Activated CD4-positive, alpha-beta T cell treated with anti-CD3 and anti-CD28 coated beads, Interleukin-10, Interleukin-2, amounts not matched to agents 100 ng/mL and 50 ng/mL, durations not matched to agents 16 hours and 8 hours (primary cell): ENCODE measurements at regions not wholly inside any gene's neighbourhood (a gene's known extent, or its start where the extent isn't known, plus 50 kb on each side); places are given as distances from the start of the nearest gene placed in this dataset.
"Not testable (repeated sequence)": the region's sequence is repeated elsewhere in the genome, so short reads cannot be mapped to it uniquely, and the experiment has no call there.

Experiments used
- DNase-seq: peaks from one replicate; pipeline ENCODE4 v3.0.0-alpha.2; 2020

- DNase-seq, result no peak
These were observed 123.6 kb upstream of the TNPO1 start for GRCh38 chr5:72692651-72693442.

- DNase-seq, result no peak
These were observed 124.2 kb upstream of the TNPO1 start for GRCh38 chr5:72692231-72692637.

GRCh38 chr5:72691751-72692150, 124.7 kb upstream of the TNPO1 start:
- DNase-seq, result no peak

GRCh38 chr5:72688916-72689315, 127.5 kb upstream of the TNPO1 start:
- no peak for DNase-seq

DNA sequence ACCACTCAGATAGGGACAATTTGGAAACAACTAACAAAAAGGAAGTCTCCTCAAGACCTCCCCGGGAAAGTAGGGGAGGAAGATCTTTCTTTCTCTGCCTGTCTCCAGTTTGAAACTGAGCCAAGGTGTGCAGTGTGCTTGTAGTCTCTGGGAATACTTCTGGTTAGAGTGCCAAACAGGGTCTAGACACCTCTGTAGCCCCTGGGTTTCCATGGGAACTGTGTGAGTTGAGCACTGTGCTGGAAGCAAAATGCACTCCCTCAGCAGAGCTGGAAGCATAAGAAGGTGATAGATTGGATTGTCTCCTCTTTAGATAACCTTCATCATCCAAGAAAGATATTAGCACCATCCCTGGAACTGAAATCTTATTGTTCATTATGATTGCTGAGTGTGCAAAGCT, 129.2 kb upstream of the TNPO1 start:
- DNase-seq, result no peak

- DNase-seq, result no peak
These were observed 133.9 kb upstream of the TNPO1 start for GRCh38 chr5:72682561-72682960.

- DNase-seq, result no peak
These were observed 134.7 kb upstream of the TNPO1 start for GRCh38 chr5:72681781-72682180.

DNA sequence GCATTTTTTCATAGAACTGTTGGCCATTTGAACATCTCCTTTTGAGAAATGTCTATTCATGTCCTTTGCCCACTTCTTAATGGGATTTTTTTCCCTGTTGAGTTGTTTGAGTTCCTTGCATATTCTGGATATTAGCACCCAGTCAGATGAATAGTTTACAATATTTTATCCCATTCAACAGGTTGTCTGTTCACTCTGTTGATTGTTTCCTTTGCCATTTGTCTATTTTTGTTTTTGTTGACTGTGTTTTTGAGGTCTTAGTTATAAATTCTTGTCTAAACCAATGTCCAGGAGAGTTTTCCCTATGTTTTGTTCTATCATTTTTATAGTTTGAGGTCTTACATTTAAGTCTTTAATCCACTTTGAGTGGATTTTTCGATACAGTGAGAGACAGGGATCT, 139.0 kb upstream of the TNPO1 start:
- DNase-seq, result no peak

- DNase-seq, result not testable (repeated sequence)
These were observed 139.6 kb upstream of the TNPO1 start for GRCh38 chr5:72676831-72677230.

GRCh38 chr5:72673623-72674022, 142.8 kb upstream of the TNPO1 start:
- DNase-seq, result no peak

DNA sequence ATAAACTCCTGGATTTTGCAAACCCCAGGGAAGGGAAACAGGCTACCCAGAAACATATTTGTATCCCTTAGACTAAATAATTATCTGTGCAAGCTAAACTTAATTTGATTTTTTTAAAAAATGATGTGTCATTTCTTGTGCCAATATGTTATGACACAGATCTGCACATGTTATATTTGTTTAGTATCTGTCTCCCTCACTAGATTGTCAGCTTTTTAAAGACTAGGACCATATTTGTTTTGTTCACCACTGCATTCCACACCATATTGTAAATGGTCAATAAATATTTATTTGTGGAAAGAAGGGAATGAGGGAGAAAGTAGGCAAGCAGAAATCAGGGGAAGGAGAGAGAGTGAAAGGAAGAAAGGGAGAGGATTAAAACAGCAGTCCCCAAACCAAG, 143.3 kb upstream of the TNPO1 start:
- DNase-seq, result no peak

DNA sequence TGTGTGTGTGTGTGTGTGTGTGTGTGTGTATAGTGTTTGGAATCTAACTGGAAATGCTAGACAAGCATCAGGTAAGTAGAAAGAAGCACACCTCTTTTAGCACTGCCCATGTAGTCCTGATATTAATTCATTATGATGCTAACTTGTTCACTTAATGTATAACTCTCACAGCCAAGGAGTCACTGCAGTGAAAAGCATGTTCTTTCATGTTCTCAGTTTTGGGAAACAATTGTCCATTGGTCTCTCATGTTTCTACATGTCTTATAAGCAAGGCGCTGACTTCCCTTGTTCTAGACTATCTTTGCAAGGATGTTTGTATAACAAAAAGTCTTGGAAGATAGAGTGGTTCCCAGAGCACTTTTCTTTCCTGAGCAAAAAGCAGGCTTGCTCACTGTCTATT, 148.8 kb upstream of the TNPO1 start:
- DNase-seq, result no peak

DNA sequence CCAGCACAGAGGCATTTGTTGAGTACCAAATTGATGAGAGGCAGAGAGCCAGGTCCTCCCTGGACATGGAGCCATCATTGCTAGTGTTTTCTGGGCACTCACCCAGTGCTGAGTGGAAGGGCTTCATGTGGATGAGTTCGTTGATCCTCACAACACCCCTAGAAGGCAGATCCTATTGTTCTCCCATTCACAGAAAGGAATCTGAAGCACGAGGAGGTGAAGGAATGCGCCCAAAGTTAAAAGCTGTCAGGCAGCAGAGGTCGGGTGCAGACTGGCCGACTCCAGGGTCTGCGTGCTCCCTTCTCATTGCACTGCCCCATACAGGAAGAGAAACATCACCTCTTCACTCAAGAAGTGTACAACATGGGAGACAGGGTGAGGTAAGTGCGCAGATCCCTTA, 153.5 kb upstream of the TNPO1 start:
- DNase-seq, result no peak

DNA sequence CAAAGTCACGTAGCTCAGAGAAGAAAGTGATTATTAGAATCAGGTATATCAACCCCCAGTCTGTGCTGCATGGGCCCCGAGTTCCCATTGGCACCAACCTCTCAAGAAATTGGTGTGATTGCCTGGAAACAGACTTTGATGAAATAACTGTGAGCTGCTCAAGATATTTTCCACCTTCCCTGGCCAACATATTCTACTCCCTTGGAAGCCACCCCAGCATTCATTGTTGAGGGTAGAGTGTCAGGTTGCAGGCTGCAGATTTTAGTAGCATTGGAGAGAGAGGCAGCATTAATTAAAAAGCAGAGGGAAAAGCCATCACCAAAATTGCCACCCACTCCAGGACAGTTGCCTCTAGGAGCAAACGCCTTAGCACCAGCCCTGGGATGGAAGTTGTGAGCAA, 154.2 kb upstream of the TNPO1 start:
- no peak for DNase-seq

- no peak for DNase-seq
These were observed 154.2 kb upstream of the ZNF366 start for GRCh38 chr5:72661405-72661804.

DNA sequence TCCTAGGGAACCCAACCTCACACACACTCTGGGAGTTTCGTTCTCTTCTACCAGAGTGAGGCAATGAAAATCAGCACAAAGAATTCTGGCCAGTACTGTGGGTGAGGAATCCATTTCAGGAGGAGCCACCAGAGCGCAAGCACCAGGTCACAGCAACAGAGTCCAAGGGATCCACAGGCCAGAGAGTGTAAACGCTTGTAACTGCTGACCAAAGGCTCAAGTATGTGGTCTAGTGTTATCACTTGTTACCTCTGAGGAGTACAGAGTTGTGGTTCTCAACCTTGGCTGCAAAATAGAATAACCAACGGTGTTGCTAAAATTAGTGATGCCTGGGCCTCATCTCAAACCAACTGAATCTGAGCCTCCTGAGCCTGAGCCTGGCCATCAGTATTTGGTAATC, 152.5 kb upstream of the ZNF366 start:
- no peak for DNase-seq

DNA sequence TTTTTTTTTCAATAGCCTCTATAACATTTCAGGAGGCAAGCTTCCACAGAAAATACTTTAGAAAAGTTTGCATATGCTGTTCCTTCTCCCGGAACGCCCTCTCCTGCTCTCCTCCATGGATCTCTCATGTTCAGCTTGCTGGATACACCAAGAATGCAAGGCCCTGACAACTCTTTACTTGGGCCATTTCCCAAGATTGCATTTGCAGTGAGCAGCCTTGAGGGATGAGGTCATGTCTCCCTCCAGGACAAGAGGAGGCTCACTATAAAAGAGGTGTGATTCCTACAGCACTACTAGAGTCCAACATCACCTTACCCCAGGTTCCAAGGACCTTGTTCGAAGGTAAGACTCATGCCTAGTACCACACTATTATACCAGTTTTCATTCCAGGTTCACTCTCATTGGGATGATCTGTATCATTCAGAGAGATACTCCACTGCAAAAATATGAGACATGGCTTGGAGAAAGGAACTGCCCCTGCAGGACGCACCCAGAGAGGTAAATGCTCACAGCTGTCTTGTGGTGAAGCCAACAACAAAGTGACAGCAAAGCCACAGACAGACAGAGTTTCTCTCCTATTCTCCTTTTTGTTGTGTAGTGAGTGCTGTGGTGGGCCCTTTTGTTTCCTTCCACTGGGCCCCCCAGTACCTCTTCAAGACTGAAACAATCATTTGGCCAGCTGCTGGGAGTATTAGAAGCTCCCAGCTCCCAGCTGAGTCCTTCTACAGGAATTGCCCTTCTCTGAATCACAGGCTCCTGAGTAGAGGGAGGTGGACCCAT, 151.7 kb upstream of the ZNF366 start:
- no peak for DNase-seq

GRCh38 chr5:72658161-72658560, 151.0 kb upstream of the ZNF366 start:
- DNase-seq, result no peak

DNA sequence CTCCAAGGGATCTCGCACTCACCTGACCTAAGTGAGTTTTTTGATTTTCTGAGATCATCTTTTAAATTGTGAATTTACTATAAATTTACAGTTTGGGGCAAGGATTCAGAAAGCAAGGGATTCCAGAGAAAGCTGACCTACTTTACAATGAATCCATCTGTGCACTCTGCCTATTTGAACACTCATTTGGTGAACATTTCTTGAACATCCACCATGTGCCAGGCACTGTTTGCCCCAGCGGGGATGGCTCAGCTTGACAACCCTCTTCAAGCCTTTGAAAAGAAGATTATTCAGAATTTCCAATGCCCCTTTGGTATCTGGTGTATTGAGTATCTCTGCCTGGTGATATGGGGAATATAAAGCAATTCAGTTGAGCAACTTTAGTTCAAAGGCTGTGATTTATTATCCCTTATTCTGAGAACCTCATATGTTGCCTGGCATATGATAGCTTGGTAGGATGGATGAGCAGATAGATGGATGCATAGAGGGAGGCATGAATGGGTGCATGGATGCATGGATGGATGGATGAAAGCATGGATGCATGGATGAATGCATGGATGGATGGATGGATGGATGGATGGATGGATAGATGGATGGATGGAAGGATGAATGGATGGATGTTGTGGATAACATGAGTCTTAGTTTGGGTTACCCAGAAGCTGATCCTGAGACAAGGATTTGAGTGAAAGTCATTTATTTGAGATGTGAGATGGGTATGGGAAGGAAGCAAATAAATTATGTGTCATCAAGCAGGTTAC, 149.7 kb upstream of the ZNF366 start:
- DNase-seq, result no peak

DNA sequence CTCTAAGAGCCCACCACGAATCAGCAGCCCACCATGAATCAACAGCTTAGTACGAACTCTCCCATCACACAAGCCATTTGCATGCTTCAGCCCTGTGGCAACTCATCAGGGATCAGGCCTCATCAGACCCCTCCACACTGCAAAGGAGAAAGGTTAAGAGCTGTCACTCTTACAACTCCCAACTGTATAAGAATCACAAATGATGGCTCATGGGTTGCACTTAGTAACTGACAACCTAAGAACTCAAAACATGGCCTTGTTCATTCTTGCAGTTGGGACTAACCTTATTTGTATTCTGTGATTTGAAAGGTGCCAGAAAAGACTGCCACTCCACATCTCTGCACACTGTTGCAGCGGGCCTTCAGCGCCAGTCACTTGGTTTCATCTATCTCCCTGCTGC, 149.1 kb upstream of the ZNF366 start:
- no peak for DNase-seq

DNA sequence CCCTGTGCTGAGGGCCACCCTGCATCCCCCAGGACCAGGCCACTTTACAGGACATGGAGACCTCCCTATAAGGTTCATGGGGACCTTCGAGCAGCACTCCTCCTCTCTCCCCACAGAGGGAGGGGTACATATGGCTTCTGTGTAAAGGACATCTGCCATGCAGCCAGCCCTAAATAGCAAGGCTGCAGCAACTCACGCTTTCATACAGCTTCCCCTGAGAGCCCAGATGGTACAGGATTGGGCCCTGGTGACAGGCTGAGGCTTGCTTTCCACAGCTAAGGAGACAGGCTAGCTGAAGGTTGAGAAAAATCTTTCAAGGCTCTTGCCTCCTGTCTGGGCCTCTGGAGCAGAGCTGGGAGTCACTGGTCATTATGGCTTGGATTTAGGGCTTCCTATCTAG, 147.0 kb upstream of the ZNF366 start:
- DNase-seq, result no peak

DNA sequence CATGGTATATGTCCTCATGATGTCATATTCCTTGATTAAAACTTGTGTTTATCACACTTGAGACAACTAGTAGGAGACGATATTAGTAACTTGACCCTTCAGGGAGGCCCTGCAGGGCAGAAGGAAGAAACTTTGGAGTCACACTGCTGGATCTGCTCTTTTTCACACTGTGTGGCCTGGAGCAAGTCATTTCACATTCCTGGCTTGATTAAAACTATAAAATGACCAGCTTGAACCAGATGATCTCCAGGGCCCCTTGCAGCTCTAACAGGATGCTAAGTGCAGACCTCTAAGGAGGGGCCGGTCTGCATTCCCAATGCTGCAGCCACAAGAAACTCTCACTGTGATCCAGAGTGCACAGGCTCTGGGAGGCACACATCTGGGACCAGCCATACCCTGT, 146.4 kb upstream of the ZNF366 start:
- DNase-seq, result no peak

DNA sequence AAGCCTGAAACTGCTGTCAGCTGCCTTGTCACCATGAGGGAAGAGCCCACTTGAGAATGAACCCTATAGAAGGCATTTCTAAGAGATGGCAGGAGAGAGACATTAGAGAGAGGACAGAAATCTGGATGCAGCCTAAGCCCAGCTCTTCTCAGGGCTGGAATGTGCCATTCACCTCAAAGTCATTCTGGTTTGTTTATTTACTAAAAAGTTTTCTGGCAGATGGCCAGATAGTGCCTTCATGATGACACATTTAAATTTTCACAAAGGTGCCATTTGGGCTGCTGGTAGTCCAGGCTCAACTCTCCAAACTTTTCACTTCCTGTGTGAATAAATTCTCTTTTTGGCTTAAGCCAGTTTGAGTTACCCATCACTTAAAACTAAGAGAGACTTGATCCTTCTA, 144.6 kb upstream of the ZNF366 start:
- no peak for DNase-seq

- no peak for DNase-seq
These were observed 143.9 kb upstream of the ZNF366 start for GRCh38 chr5:72651109-72651508.
